Esophagus (tissue), 2 donors: ENCODE measurements at regions not wholly inside any gene's neighbourhood (a gene's known extent, or its start where the extent isn't known, plus 50 kb on each side); places are given as distances from the start of the nearest gene placed in this dataset.

ENCODE experiments used
- H3K27ac ChIP-seq, 2 donors: one replicate each; pipeline ENCODE4 v1.5.1; 2013; ENCODE audit warnings: low read depth in 2 of 2, mild to moderate bottlenecking in 2 of 2, inconsistent platforms in 1 of 2, low read length in 1 of 2, moderate library complexity in 1 of 2
- H3K27me3 ChIP-seq, 2 donors: one replicate each; pipeline ENCODE4 v1.6.1; 2013; ENCODE audit warnings: low read length in 2 of 2, control low read depth in 1 of 2, mild to moderate bottlenecking in 1 of 2; ENCODE audit not compliant: insufficient read depth in 2 of 2, control insufficient read depth in 1 of 2
- H3K36me3 ChIP-seq, 2 donors: one replicate each; pipeline ENCODE4 v1.6.1; 2013; ENCODE audit warnings: low read length in 1 of 2; ENCODE audit not compliant: control insufficient read depth in 2 of 2, insufficient read depth in 2 of 2
- H3K4me1 ChIP-seq, 2 donors: one replicate each; pipeline ENCODE4 v1.6.1; 2013; ENCODE audit warnings: low read length in 1 of 2; ENCODE audit not compliant: control insufficient read depth in 2 of 2, insufficient read depth in 2 of 2
- H3K4me3 ChIP-seq, 2 donors: one replicate each; pipeline ENCODE4 v1.5.1; 2013; ENCODE audit warnings: low read length in 2 of 2, mild to moderate bottlenecking in 2 of 2, low read depth in 1 of 2, moderate library complexity in 1 of 2
- H3K9me3 ChIP-seq, 2 donors: one replicate each; pipeline ENCODE4 v1.6.1; 2013; ENCODE audit warnings: mild to moderate bottlenecking in 2 of 2, low read depth in 1 of 2, low read length in 1 of 2, moderate library complexity in 1 of 2; ENCODE audit not compliant: control insufficient read depth in 2 of 2, insufficient read depth in 1 of 2
- WGBS, 2 donors: extraction: QIAGEN DNeasy Blood & Tissue Kit; methylation state at CpG; one replicate each; pipeline ENCODE4 v1.1.7; 2013; 5-methylcytosine and 5-hydroxymethylcytosine counted together
- donor health status: healthy with polysubstance abuse.
- donor health status: Bipolar disorder and iron deficiency.

DNA sequence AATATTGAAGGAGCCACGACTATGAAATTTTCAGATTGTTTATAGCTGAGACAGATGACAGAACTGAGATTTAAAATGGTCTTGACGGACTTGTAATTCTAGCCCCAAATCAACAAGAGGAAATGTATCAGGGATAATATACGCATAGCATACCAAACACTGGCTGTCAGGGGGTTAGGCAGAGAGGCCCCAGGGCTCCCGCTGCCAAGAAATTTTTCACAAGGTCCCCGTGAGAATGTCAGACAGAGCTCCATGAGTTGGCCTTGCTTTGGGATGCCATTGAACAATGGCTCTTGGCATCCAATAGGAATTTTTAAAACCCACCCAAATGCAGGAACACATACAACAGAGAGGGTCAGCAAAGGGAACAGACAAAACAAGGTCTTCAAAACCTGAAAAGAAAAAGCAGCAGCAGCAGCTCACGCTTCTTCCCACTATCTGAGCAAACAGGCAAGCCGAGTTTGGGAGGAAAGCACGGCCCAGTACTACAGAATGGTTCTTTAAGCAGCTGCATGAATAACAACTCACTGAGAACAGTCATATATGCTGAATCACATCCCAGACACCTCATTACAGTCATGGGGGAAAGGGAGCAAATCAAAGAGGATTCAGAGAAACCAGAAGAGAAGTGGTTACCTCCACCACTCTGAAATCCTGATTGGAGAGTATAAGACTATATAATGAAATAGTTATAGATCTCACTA lies 445.6 kb downstream of the RND3 start:
- Histone ChIP-seq H3K4me3 (no peak overlapping the region), H3K27me3 (no peaks in the 10 kb centered on the region), H3K36me3 (no peaks in the 10 kb centered on the region), H3K9me3 (no peaks in the 10 kb centered on the region), H3K27ac (no peak overlapping the region), H3K4me1 (no peaks in the 10 kb centered on the region)
- 81 to 84% methylated on average over 8 of the region's 8 CpGs for WGBS, 2 donors

GRCh38 chr2:150036622-150037021 lies 449.0 kb upstream of the MMADHC start:
- H3K36me3 ChIP-seq = no peaks in the 10 kb centered on the region
- no peak overlapping the region for H3K27ac ChIP-seq
- H3K9me3 ChIP-seq = no peaks in the 10 kb centered on the region
- no peak overlapping the region for H3K4me3 ChIP-seq
- no peaks in the 10 kb centered on the region for H3K4me1 ChIP-seq
- H3K27me3 ChIP-seq = no peaks in the 10 kb centered on the region

DNA sequence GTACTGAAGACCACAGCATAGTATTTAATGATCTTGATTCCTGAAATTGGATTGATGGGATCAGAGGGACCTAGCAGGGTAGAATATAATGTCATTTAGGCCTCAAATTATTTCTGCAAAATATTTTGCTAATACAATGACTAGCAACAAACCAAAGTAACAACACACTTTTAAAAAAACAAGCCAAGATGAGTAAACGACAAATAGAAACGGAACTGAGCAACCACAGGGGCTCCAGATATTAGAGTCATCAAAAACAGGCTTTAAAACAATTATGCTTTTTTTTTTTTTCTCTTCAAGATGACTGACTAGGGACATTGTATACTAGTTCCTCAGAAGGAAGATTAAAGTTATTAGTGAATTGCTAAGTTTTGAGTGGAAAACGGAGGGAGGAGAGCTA lies 447.1 kb upstream of the MMADHC start:
- Histone ChIP-seq H3K9me3 (no peaks in the 10 kb centered on the region), H3K4me3 (no peak overlapping the region), H3K36me3 (no peaks in the 10 kb centered on the region), H3K27ac (no peak overlapping the region), H3K27me3 (no peaks in the 10 kb centered on the region), H3K4me1 (no peaks in the 10 kb centered on the region)
- 90 to 92% methylated on average over 3 of the region's 3 CpGs for WGBS, 2 donors

- no peaks in the 10 kb centered on the region for H3K36me3 ChIP-seq
- H3K27ac ChIP-seq = no peak overlapping the region
- H3K9me3 ChIP-seq = no peaks in the 10 kb centered on the region
- no peaks in the 10 kb centered on the region for H3K27me3 ChIP-seq
- no peaks in the 10 kb centered on the region for H3K4me1 ChIP-seq
- 35 to 42% methylated on average over 3 of the region's 3 CpGs for WGBS, 2 donors
- H3K4me3 ChIP-seq = no peak overlapping the region
Observed at GRCh38 chr2:150030436-150031190, 443.0 kb upstream of the MMADHC start.

GRCh38 chr2:150028322-150028721 lies 440.7 kb upstream of the MMADHC start:
- no peaks in the 10 kb centered on the region for H3K27me3 ChIP-seq
- no peaks in the 10 kb centered on the region for H3K36me3 ChIP-seq
- H3K9me3 ChIP-seq = no peaks in the 10 kb centered on the region
- no peak overlapping the region for H3K4me3 ChIP-seq
- no peaks in the 10 kb centered on the region for H3K4me1 ChIP-seq
- WGBS, 2 donors = 38 to 54% methylated on average over 2 of the region's 2 CpGs
- no peak overlapping the region for H3K27ac ChIP-seq

GRCh38 chr2:150027164-150027563 lies 439.6 kb upstream of the MMADHC start:
- Histone ChIP-seq H3K36me3 (no peaks in the 10 kb centered on the region), H3K9me3 (no peaks in the 10 kb centered on the region), H3K4me3 (no peak overlapping the region), H3K27me3 (no peaks in the 10 kb centered on the region), H3K27ac (no peak overlapping the region), H3K4me1 (no peaks in the 10 kb centered on the region)
- WGBS, 2 donors = 45 to 59% methylated on average over 4 of the region's 4 CpGs

- no peaks in the 10 kb centered on the region for H3K36me3 ChIP-seq
- H3K4me1 ChIP-seq = no peaks in the 10 kb centered on the region
- no peak overlapping the region for H3K27ac ChIP-seq
- H3K27me3 ChIP-seq = no peaks in the 10 kb centered on the region
- H3K4me3 ChIP-seq = no peak overlapping the region
- H3K9me3 ChIP-seq = no peaks in the 10 kb centered on the region
Observed at GRCh38 chr2:150023663-150024062, 436.1 kb upstream of the MMADHC start.

GRCh38 chr2:150023044-150023443 lies 435.5 kb upstream of the MMADHC start:
- no peak overlapping the region for H3K27ac ChIP-seq
- 85 to 87% methylated on average over 3 of the region's 3 CpGs for WGBS, 2 donors
- no peaks in the 10 kb centered on the region for H3K4me1 ChIP-seq
- H3K4me3 ChIP-seq = no peak overlapping the region
- no peaks in the 10 kb centered on the region for H3K9me3 ChIP-seq
- H3K36me3 ChIP-seq = no peaks in the 10 kb centered on the region
- no peaks in the 10 kb centered on the region for H3K27me3 ChIP-seq

DNA sequence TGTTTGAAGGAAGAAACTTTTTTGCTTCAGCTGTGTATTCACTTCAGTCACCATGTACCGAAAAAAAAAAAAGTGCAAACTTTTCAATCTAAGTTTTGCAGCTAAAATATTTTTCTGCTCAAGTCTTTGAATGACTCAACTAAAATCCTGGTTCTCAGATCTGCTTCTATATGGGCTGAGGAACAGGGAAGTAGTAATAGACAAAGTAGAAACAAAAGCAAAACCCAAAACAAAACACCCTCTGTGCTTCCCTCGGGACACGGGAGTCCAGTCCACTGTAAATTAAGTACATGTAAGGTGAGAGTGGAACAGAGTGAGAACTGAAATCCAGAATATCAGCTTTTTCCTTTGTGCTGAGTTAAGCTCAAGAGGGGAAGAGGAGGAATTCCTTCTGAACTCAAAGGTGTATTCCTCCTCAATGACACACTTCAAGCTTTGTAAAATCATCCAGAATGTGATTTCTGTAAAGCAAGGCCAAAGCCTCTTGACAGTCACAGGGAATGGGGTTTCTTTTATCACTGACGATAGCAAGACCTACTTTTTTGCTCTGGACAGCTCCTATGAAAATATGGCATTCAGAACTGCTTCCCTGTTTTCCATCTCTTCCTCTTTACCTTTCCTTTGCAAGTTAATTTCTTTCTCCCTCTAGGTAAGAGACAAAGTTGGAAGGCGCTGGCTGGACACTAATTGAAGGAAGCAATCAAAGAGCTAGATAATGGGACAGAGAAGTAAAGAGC lies 433.5 kb upstream of the MMADHC start:
- Histone ChIP-seq H3K9me3 (no peaks in the 10 kb centered on the region), H3K36me3 (no peaks in the 10 kb centered on the region), H3K27me3 (no peaks in the 10 kb centered on the region), H3K27ac (no peak overlapping the region), H3K4me3 (no peak overlapping the region), H3K4me1 (no peaks in the 10 kb centered on the region)
- WGBS, 2 donors = 74 to 78% methylated on average over 5 of the region's 5 CpGs
